ENCODE measurements at regions not wholly inside any gene's neighbourhood (a gene's known extent, or its start where the extent isn't known, plus 50 kb on each side); places are given as distances from the start of the nearest gene placed in this dataset.

- no peak overlapping the region for H3K27ac ChIP-seq
- no peak for ATAC-seq
- no peak overlapping the region for H3K4me3 ChIP-seq
- intact Hi-C loops (cut with DNase I) = no loop called here
- DNase-seq = no peak
- no peaks in the 10 kb centered on the region for H3K4me1 ChIP-seq
- TF ChIP-seq CTCF (IDR thresholded peaks at IDR 0.05) = no peak
- no peak for TF ChIP-seq POLR2A (IDR thresholded peaks at IDR 0.05)
- H3K27me3 ChIP-seq = no peaks in the 10 kb centered on the region
- H3K36me3 ChIP-seq = no peaks in the 10 kb centered on the region
- no peaks in the 10 kb centered on the region for H3K9me3 ChIP-seq
- 94% methylated on average over 3 of the region's 9 CpGs for WGBS (ENCODE audit: insufficient coverage, low coverage, low lambda C conversion rate, missing lambda C conversion rate)
Observed at GRCh38 chr20:48155268-48155667, 370.0 kb upstream of the SULF2 start.

GRCh38 chr20:48154040-48154765 lies 368.9 kb upstream of the SULF2 start:
- Histone ChIP-seq H3K36me3 (no peaks in the 10 kb centered on the region), H3K27me3 (no peaks in the 10 kb centered on the region), H3K27ac (no peak overlapping the region), H3K9me3 (no peaks in the 10 kb centered on the region), H3K4me3 (no peak overlapping the region), H3K4me1 (no peaks in the 10 kb centered on the region)
- no peak for TF ChIP-seq CTCF (IDR thresholded peaks at IDR 0.05)
- TF ChIP-seq POLR2A (IDR thresholded peaks at IDR 0.05) = no peak
- DNase-seq (no peak), ATAC-seq (no peak)
- WGBS (ENCODE audit: insufficient coverage, low coverage, low lambda C conversion rate, missing lambda C conversion rate) = 51% methylated on average over 10 of the region's 14 CpGs
- intact Hi-C loops (cut with DNase I) = no loop called here

- Histone ChIP-seq H3K4me3 (no peak overlapping the region), H3K36me3 (no peaks in the 10 kb centered on the region), H3K4me1 (no peaks in the 10 kb centered on the region), H3K27ac (no peak overlapping the region), H3K9me3 (no peaks in the 10 kb centered on the region), H3K27me3 (no peaks in the 10 kb centered on the region)
- intact Hi-C loops (cut with DNase I) = no loop called here
- no peak for TF ChIP-seq POLR2A (IDR thresholded peaks at IDR 0.05)
- TF ChIP-seq CTCF (IDR thresholded peaks at IDR 0.05) = no peak
- ATAC-seq (no peak), DNase-seq (no peak)
- 26% methylated on average over 3 of the region's 3 CpGs for WGBS (ENCODE audit: insufficient coverage, low coverage, low lambda C conversion rate, missing lambda C conversion rate)
Observed at GRCh38 chr20:48153523-48153922, 368.2 kb upstream of the SULF2 start.

- H3K4me3 ChIP-seq = no peak overlapping the region
- 48% methylated on average over 8 of the region's 10 CpGs for WGBS (ENCODE audit: insufficient coverage, low coverage, low lambda C conversion rate, missing lambda C conversion rate)
- DNase-seq = no peak
- no peak for TF ChIP-seq CTCF (IDR thresholded peaks at IDR 0.05)
- no peak for TF ChIP-seq POLR2A (IDR thresholded peaks at IDR 0.05)
- H3K27ac ChIP-seq = no peak overlapping the region
- intact Hi-C loops (cut with DNase I) = no loop called here
- H3K9me3 ChIP-seq = no peaks in the 10 kb centered on the region
- no peaks in the 10 kb centered on the region for H3K4me1 ChIP-seq
- no peaks in the 10 kb centered on the region for H3K36me3 ChIP-seq
- ATAC-seq = peak in 1 of 4 donors; percentile 8
- no peaks in the 10 kb centered on the region for H3K27me3 ChIP-seq
Observed at GRCh38 chr20:48153103-48153502, 367.8 kb upstream of the SULF2 start.

Measured in right lobe of liver (tissue), 6 donors.